GM21825 (cell line): ENCODE measurements at regions not wholly inside any gene's neighbourhood (a gene's known extent, or its start where the extent isn't known, plus 50 kb on each side); places are given as distances from the start of the nearest gene placed in this dataset.

Experiments
- ATAC-seq: cut with Tn5 transposase; IDR thresholded peaks from one replicate; pipeline ENCODE4 v1.9.1; 2021; ENCODE audit warnings: mild to moderate bottlenecking, moderate library complexity; ENCODE audit not compliant: unreplicated experiment

- no peak for ATAC-seq
These were observed 123.8 kb downstream of the ADRA2A start for GRCh38 chr10:111200505-111201186.

GRCh38 chr10:111203615-111204014, 126.8 kb downstream of the ADRA2A start:
- ATAC-seq = no peak

GRCh38 chr10:111204838-111205237, 128.0 kb downstream of the ADRA2A start:
- ATAC-seq = no peak

DNA sequence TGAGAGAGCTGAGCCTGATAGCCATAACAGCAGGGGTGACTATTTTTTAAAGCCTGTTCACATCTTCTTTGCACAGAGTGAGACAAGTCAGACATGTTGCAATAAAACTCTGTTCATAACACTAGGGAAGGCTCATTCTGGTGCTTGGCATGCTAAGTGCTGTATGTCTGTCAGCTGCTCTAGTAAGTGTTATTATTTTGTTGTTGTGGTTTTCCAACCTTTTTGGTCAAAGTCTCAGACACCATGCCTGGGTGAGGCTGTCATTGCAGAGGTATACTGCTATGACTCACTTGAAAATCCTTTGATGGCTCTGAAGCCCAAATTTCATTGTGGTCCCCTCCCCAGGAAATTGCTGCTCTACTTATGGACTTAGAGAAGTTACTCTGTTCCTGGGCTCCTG, 129.7 kb downstream of the ADRA2A start:
- no peak for ATAC-seq

DNA sequence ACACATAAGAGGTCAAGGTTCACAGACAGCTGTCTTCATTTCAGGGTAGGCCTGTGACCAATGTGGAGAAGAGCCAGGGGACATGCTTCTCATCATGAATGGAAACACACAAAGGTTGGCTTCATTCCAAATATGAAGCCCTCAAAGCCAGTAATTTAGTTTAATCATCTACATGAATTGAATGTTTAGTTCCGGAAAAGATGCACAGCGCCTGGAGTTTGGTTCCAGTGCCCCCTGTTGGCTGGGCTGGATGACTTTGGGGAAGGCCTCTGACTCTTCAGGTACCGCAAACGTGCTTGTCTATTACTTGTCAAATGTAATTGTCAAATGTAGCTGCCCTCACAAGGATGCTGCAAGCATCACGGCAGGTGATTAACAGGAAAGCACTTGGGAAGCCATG, 130.7 kb downstream of the ADRA2A start:
- ATAC-seq = no peak

- no peak for ATAC-seq
These were observed 132.1 kb downstream of the ADRA2A start for GRCh38 chr10:111208951-111209350.

GRCh38 chr10:111209692-111210091, 132.9 kb downstream of the ADRA2A start:
- ATAC-seq = no peak

DNA sequence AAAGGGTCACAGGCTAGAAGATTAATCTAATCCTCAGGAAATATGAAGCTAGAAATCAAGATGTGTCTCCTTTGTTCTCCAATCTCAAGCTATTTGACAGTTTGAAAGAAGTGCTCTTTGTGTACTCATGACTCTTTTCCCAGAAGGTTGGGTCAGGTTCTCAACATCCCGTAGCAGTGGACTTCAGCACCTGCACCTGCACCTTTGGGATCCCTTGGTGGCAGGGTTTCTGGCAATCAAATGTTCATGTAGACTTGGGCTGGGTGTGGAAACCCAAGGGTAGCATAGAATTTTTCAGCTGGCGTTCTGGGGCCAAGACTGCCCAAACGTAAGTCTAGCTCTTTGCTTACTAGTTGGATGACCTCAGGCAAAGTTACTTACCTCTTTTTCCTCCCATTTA, 134.4 kb downstream of the ADRA2A start:
- ATAC-seq = no peak

DNA sequence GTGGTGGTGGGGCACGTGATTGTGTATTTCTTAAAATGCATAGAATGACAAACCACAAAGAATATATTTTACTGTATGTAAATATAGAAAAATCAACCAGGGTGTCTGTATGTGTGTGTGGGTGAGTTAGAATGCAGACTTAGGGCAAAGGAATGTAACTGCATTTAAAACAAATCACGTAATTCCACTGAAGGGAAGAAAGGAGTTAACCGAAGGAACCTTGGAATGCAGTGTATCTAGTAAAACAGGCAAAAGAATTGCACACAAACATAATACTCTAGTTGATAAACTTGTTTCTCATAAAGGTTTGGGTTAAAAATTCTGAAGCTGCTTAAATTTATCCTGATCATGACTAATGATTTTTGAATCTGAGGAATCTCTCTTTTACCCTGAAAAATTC, 134.9 kb downstream of the ADRA2A start:
- no peak for ATAC-seq

DNA sequence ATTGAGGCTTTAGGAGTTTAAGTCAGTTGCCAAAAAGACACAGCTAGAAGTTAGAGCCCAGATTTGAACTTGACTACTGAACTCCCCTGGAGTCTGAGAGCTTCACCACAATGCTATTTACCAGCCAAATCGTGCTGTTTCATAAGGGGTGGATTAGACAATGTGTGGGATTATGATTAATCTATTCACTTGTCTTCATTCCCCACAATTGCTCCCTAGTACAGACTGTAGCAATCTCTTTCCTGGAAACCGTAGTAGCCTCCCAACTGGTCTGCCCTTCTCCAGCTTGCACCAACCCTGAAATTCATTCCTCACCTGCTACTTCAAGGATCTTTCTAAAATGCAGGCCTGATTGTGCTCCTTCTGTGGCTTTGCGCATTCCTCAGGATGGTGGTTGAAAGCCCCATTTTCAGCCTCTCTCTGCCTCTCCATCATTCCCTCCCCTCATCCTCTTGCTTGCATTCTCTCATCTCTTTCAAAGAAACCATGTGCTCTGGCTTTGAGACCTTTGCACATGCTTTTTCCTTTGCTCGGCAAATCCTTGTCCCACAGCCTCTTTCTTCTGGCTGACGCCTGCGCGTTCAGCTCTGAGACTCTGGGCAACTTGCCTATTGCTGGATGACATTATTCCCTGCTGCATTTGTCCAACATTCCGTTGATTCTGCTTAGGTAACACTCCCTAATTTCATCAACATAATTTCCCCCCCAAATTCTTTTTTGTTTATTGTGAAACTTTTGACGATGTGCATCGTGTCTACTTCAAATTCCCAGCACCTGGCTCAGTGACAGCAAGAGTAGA, 145.1 kb downstream of the ADRA2A start:
- ATAC-seq = no peak

DNA sequence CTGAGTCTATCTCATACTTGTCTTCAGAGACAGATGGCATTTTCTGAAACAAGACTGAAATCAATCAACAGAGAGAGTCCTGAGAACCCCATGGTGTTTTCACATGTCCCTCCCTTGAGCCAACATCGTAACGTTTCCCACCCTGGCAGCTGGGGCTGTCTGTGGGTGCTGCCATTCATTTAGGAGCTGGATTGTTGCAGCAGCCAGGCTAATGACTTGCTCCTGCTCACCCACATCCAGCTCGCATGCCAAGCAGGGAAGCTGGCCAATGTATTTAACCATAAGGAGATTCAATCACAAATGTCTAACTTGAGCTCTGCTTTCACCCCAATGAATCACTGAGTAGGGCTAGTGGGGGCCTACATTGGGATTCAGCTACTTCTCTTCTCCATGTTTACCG, 146.1 kb downstream of the ADRA2A start:
- no peak for ATAC-seq

GRCh38 chr10:111231779-111232178, 154.9 kb downstream of the ADRA2A start:
- no peak for ATAC-seq

DNA sequence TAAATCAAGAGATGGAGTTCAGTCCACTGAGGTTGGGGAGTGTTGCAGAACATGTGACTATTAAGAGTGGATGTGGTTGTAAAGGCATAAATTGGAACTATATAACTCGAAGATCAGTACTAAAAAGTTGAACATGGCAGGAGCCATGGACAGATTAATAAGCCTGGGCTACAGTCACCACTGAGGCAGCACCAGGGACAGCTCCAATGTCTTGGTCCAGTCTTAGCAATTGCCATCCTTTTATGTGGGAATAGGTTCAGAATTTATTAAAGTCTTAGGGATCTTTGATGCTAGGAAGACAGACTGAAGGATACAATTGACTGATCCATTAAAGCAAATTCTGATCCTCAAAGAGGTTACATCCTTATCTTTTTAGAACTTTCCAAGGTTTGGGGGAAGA, 156.6 kb downstream of the ADRA2A start:
- ATAC-seq = no peak

DNA sequence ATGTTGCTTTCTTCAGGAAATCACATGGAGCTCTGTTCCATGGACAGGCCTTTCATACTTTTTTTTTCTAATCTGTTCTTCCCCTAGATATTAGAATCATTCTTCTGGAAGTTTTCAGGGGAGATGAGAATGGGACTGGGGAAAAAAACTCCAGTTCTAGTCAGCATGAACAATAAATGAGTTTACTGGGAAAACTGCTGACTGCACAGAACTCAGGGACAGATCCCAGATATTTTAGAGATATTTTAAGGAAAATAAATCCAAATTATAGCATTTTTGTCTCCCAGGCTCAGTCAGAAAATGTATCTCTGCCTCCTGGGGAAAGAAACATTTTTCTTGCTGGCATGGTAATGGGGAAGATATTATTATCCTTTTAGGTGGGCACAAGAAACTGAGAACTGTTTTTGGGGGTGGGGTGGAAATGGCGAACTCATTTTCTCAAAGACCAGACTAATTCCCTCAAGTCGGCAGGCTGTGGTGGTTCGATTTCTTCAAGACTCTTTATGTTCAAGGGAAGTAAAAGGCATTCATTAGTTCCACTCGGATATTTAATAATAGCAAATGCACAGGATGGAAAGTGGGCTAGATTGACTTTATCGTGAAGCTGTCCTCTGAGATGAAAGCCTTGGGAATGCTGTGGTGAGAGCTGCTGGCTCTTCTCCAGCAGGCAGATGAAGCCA, 157.5 kb downstream of the ADRA2A start:
- ATAC-seq = no peak

DNA sequence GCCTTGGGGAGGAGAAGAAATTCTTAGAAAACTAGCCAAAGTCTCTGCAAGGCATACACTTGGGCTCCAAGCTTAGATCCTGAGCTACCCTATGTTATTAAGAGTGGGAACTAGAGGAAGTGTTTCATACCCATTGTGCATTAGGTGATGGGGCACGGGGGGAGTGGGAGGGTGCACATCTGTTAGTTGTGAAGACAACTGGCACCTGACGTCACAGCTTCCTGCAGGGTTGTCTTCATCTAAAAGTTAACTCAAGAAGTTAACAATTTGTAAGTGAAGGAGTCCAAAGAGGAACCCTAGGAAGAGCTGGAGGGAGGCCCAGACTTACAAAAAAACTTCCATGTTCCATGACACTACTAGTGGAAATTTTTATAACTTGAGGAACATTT, 158.1 kb downstream of the ADRA2A start:
- no peak for ATAC-seq

DNA sequence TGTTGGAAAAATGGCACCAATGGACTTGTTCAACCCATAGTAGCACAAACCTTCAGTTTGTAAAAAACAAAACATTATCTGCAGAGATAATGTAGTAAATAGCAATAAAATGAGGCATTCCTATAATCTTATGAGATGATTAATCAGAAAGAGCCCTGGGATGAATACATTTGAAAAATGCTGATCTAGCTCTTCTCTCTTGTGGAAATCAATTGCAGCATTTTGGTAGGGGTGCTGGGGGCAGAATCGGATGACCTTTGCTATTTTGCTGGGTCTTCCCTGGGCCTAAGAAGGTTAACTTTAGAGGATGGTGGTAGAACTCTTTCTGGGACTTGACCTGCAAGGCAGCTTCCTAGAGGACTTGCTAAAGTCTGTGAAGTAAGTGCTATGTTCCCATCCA, 163.5 kb downstream of the ADRA2A start:
- no peak for ATAC-seq

DNA sequence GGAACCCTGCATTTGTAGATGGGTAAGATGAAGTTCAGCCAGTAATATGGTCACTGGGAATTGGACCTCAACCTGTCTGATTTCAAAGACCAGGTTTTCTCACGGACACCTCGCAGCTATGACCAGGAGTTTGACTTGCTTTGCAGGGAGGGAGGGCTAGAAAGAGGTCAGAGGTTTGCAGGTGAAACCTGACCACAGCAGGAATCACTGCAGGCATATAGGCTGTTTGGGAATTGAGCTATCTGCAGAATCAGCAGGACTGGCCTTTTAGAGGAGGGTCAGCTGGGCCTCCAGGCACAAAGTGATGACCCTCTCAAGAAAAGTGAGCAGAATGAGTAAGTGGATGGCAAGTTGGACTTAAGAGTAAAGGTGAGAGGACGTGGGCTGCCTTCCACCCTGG, 166.3 kb downstream of the ADRA2A start:
- ATAC-seq = no peak

DNA sequence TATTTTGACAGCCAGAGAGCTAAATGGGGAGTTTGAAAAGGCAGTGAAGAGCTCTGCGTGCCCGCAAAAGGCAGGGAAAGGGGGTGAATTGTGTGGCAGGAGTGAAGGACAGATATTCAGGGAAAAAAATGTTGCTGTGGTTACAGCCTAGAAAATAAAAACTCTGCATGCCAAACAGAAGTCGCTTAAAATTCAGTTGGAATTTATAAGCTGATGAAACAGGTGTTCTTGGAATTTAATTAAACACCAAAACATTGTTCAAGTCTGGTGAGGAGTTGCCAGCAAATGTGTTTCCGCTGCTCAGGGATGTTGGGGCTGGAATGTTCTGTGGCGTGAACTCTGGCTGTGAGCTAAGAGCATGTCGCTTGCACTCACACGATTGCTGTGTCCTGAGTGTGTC, 169.3 kb downstream of the ADRA2A start:
- ATAC-seq = no peak

- ATAC-seq = no peak
These were observed 170.1 kb downstream of the ADRA2A start for GRCh38 chr10:111246814-111247452.

- ATAC-seq = no peak
These were observed 171.1 kb downstream of the ADRA2A start for GRCh38 chr10:111247781-111248389.

DNA sequence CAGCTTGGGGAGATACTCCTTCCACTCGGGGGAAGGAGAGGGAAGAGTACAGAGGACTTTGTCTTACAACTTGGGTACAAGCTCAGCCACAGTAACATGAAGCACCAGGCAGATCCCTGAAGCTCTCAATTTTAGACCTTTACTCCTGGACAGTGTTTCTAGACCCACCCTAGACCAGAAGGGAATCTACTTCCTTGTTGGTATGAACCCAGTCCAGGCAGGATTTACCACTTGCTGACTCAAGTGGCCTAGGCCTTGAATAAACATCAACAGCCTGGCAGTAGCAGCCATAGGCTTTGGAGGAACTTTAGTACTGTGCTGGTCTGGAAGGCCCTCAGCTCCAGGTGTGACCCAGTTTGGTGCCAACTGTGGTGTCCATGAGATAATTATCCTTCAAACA, 173.1 kb downstream of the ADRA2A start:
- ATAC-seq = no peak
